Mucosa of descending colon (tissue), 3 donors: ENCODE measurements at regions not wholly inside any gene's neighbourhood (a gene's known extent, or its start where the extent isn't known, plus 50 kb on each side); places are given as distances from the start of the nearest gene placed in this dataset.
A peak's percentile ranks its signal among the peaks of the same experiment; 100 is the strongest.

ENCODE experiments used
- ATAC-seq: fragments of 200-7000 bp; cut with Tn5 transposase; one replicate; pipeline ENCODE4 v1.9.1; 2020; ENCODE audit warnings: mild to moderate bottlenecking, moderate library complexity
- DNase-seq, 3 donors: peaks; one replicate each; pipeline ENCODE4 v3.0.0-alpha.2; 2020
- H3K36me3 ChIP-seq: fragments of 200-600 bp; one replicate; pipeline ENCODE4 v1.8.0; 2021; ENCODE audit warnings: low read depth, mild to moderate bottlenecking
- H3K4me1 ChIP-seq: fragments of 200-600 bp; one replicate; pipeline ENCODE4 v1.8.0; 2021; ENCODE audit warnings: low read depth, mild to moderate bottlenecking
- H3K4me3 ChIP-seq: fragments of 200-600 bp; one replicate; pipeline ENCODE4 v1.8.0; 2021; ENCODE audit warnings: mild to moderate bottlenecking
- H3K9me3 ChIP-seq: fragments of 200-600 bp; one replicate; pipeline ENCODE4 v1.8.0; 2021; ENCODE audit warnings: mild to moderate bottlenecking
- CTCF ChIP-seq: fragments of 200-600 bp; IDR thresholded peaks from one replicate; pipeline ENCODE4 v1.8.0; 2022; ENCODE audit warnings: antibody characterized with exemption, mild to moderate bottlenecking
- intact Hi-C, 2 donors: fragments of 100-400 bp; cut with DNase I in 1 of 2; cut with micrococcal nuclease in 1 of 2; formaldehyde crosslinking; loops; one replicate each; pipeline versions ENCODE4 v1.11.0 to v1.11.1; 2022; cut with DNase I, micrococcal nuclease
- donor health status: DM: no; HTN: no; CAD: no; lungs with moderate emphysema.
- donor health status: DM: no; HTN: no; CAD: no.
- donor health status: DM: no; HTN: yes; CAD: no.

- no peaks in the 10 kb centered on the region for H3K4me1 ChIP-seq
- ATAC-seq (no peak), DNase-seq (no peak)
- H3K4me3 ChIP-seq: no peak overlapping the region
- intact Hi-C loops: no loop called here
- H3K36me3 ChIP-seq: no peaks in the 10 kb centered on the region
- no peak for TF ChIP-seq CTCF
- H3K9me3 ChIP-seq: no peaks in the 10 kb centered on the region
Observed at GRCh38 chr4:22220965-22221364, 272.4 kb upstream of the KCNIP4 start.

GRCh38 chr4:22217480-22217879 is 268.9 kb upstream of the KCNIP4 start:
- Histone ChIP-seq H3K4me3 (no peak overlapping the region), H3K4me1 (no peaks in the 10 kb centered on the region), H3K36me3 (no peaks in the 10 kb centered on the region), H3K9me3 (no peaks in the 10 kb centered on the region)
- no peak for TF ChIP-seq CTCF
- peak; percentile 82 for ATAC-seq
- no peak for DNase-seq
- intact Hi-C loops: no loop called here

GRCh38 chr4:22216278-22216677 is 267.7 kb upstream of the KCNIP4 start:
- no peak for ATAC-seq
- DNase-seq: no peak
- Histone ChIP-seq H3K4me1 (no peaks in the 10 kb centered on the region), H3K9me3 (no peaks in the 10 kb centered on the region), H3K4me3 (no peak overlapping the region), H3K36me3 (no peaks in the 10 kb centered on the region)
- no peak for TF ChIP-seq CTCF
- intact Hi-C loops: no loop called here

DNA sequence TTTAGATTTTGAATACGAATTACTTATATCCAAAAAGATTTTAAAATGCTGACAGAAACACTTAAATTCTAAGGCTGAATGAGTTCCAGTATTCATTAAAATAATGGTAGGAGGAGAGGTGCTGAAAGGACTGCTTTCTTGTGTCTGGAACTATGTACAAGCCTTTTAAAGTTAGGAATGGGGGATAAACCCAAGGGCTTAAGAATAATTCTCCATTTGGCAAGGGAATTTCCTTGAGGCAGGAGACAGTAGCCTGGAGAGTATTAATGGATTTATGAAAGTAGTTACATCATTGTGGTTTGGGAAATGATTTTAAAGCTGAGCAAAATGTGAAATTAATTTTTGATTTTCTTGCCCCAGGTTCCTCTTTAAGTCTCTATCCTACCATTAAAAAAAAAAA is 266.5 kb upstream of the KCNIP4 start:
- no peaks in the 10 kb centered on the region for H3K9me3 ChIP-seq
- ATAC-seq: no peak
- no peaks in the 10 kb centered on the region for H3K4me1 ChIP-seq
- H3K36me3 ChIP-seq: no peaks in the 10 kb centered on the region
- intact Hi-C loops: no loop called here
- no peak for TF ChIP-seq CTCF
- H3K4me3 ChIP-seq: no peak overlapping the region
- DNase-seq: no peak

DNA sequence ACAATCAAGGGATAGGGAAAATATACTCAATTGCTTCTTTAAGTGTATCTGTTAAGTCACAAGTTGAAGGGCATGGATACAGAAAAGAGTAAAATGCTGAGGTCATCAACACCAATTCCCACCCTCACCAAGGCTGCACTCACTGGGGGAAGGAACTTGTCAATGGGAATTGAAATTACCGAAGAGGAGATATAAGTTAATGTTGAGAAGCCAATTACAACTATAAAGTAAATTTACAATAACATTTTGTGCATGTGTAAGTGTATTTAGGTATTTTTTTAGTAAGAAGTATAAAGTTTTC is 255.1 kb upstream of the KCNIP4 start:
- Histone ChIP-seq H3K4me1 (no peaks in the 10 kb centered on the region), H3K9me3 (no peaks in the 10 kb centered on the region), H3K4me3 (no peak overlapping the region), H3K36me3 (no peaks in the 10 kb centered on the region)
- intact Hi-C loops: no loop called here
- TF ChIP-seq CTCF: no peak
- ATAC-seq (no peak), DNase-seq (no peak)

GRCh38 chr4:22202975-22203710 is 254.6 kb upstream of the KCNIP4 start:
- intact Hi-C loops: no loop called here
- no peak for DNase-seq
- H3K4me1 ChIP-seq: no peaks in the 10 kb centered on the region

More at GRCh38 chr4:22202975-22203710, 254.6 kb upstream of the KCNIP4 start:
- H3K4me3 ChIP-seq: no peak overlapping the region
- peak; percentile 82 for ATAC-seq
- H3K36me3 ChIP-seq: no peaks in the 10 kb centered on the region
- no peaks in the 10 kb centered on the region for H3K9me3 ChIP-seq
- no peak for TF ChIP-seq CTCF
